ENCODE measurements at regions not wholly inside any gene's neighbourhood (a gene's known extent, or its start where the extent isn't known, plus 50 kb on each side); places are given as distances from the start of the nearest gene placed in this dataset.

DNA sequence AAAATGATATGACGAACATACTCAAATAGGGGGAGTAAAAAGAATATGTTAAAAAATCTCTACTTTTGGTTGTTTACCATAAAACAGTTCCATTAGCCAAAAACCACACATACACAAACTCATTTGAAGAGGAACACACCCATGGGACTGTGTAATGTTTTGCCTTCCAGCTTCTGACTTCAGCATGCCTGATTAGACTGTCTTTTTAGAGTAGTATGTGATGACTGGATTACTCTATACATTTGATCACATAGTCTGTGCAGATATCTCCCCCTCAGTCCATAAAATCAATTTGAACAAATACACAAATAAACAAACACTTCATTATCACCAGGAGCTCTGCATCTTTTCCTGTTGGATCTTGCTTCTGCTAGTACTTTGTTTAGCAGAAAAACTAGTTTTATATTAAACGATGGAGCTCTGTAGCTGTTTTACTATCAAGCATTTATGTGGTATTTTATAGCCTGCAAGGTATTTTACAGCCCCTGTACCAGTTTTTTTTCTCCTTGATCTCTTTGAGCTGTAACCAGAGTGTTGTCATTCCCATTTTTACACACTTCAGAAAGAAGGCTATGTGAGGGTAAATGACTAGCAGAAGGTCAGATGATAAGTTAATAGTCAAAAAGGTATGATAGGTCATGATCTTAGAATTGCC, 866.5 kb upstream of the MAP3K7 start:
- DNase-seq, result no peak

DNA sequence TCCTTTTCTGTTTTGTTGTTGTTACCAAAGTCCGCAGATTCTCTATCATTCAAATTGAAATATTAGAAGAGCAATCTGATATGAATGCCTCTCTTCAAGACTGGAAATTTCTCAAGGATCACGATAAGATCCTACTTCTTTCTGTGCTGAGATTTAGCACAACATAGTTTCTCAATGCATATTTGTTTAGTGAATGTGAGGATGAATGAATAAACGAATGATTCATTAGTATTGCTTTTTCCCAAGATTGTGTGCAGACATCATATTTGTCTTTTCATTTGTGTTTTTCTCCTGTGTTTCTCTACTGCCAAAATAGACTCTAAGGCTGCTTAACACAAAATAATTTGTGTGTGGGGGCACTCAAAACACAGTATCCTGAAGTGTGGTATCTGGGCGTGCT, 862.7 kb upstream of the MAP3K7 start:
- no peak for DNase-seq

DNA sequence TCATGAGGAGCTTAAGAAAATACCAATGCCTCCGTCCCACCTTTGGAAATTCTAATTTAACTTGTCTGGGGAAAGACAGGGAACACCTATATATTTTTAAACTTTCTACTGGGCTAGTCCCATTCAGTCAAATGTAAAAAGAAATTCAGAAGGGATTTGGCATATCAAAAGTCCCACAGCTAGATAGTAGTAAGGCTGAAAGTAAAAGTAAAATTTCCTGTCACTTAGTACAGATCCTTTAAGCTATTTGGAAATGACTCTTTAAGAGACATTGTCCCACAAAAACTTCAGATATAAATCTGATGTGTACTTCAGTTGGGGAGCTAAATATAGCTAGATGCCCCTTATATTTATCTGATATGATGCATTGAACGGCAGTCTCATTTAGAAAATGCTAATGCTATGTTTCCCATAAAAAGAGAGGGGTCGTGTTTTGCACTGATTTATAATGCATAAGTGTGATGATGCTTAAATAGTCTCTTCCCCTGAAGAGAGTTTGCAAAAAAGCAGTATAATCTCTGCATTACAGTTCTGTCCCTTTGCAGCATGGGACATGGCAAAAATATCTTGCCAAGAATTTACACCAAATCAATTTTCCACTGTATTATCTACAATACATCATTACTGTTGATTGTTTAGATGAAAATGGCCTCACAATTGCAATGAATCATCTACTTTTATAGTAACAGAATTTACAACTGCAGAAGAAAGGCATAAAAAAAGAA, 860.8 kb upstream of the MAP3K7 start:
- no peak for DNase-seq

DNA sequence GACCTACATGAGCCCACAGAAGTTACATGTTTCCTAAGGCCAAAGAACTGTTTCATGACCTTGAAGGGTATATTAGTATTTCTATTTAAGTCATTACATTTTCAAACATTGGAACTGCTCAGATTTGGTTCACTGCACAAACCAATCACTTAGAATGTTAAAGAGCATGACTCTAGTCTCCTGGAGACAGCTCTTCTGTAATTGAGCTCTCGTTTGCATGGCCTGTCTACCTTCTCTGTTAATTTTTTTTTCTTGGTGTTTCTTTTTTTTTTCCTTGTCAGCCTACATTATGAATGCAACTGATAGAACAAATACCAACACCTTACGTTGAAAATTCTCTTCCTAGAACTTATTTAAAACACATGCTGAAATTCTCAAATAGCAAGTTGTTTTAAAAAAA, 860.2 kb upstream of the MAP3K7 start:
- DNase-seq, result no peak

DNA sequence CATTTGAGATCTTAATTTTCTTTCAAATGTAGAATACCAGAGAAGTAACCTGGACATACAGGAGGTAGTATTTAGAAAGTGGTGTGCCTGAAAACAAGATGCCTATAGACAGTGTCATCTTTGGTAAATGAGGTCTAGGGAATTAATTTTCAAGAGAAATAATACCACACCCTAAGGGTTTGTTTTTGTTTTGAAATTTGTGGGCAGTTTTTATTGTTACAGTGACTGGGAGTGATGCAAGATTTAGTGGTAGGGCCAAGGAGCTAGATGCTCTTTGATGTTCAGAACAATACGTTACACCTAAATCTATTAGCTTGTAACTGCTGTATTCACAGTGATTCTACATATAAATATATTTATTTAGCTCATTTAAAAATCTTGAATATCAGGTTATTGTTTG, 856.5 kb upstream of the MAP3K7 start:
- DNase-seq, result no peak

DNA sequence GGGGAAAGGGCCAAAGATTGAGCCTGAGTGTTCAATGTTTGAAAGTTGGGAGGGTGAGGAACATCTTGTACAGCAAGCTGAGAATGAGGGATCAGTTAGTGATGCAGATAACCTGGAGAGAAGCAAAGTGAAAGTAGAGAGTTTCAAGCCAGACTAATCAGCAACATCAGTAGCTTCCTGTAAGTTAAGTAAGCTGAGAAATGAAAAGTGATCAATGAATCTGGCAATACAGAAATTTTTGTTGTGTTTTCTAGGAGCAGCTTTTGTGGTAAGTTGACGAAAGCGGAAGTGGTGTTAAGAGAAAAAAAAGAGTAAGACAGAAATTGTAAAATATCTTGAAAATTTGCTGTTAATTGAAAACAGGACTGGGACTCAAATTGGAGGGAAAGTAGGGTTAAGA, 855.5 kb upstream of the MAP3K7 start:
- no peak for DNase-seq

DNA sequence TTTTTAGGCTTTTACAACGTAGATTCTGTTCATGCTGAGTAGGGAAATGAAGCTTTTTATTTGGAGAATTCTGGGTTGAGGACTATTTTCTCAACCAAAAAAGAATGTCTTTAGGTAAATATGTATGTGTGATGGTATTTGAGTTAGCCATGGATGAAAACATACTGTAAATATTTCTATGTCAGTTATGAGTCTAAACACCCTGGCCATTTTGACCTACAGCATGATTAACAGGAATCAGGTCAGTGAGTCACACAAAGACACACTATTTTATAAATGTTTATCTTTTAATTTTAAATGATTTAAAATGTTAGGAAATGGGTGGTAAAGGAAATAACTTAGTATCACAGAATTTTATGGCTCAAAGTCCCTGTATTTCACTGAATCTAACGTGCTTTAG, 851.7 kb upstream of the MAP3K7 start:
- DNase-seq, result no peak

DNA sequence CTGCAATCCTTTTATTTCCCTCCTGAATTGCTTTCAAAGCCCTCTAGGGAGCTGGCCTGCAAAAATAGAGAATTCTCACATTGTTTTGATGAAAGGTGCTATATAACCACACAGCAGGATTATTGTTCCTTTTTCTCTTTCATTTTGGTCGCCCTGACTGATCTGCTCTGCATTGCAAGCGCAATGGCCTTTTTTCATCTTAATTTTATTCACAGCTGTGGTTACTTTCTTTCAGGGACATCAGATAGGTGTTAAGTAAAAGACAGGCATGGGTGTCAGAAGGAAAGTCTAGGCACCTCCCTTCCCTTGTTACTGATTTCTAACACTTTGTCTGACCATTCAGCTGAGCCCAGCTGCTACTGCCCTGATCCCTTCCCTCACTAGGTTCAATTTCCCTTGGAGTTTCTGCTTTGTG, 850.5 kb upstream of the MAP3K7 start:
- no peak for DNase-seq

DNA sequence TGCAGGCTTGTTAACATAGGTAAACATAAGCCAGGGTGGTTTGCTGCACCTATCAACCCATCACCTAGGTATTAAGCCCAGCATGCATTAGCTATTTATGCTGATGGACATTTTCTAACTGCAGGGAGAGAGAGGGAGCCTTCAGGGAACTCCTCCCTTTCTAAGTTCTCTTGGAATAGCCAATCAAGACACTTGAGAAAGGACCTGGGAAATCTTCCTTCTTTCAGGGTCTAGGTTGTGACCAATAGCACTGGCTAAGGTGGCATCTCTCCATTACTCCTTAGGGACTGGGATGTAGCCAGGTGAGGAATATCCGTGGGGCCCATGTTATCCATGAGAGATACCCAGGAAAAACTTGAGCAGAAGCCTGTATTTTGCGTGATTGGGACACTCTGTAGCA, 849.6 kb upstream of the MAP3K7 start:
- DNase-seq, result no peak

DNA sequence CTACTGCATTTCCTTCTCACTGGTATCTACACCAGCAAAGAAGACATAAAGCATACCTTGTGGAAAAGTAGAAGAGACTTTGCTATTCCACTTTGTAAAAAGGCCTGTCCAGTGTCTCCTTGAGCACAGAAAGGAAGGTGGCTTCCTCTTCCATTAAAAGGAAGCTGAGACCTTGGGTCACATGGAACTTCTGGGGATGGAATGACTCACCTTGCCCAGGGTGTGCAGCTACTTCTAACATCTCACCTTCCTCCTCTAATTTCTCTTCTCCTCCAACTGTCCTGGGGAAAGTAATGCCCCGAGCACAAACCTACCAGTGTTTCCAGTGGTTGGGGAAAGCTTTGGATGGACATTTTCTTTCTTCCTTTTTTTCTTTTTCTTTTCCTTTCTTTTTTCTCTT, 848.8 kb upstream of the MAP3K7 start:
- no peak for DNase-seq

DNA sequence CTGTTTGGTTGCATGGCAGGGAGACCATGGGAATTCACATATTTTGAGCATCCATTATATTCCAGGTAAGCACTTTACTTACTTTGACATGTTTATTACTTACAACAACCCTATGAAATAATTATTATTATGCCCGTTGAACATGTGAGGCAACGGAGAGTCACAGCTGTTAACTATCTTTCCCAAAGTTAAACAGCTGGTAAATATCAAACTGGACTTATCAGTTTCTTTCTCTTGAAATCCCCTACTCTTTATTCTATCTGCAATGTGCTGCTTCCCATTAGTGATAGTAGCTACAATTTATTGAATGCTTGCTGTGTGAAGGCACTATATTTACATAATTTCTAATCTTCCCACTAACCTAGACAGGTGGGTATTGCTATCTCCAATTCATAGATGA, 847.7 kb upstream of the MAP3K7 start:
- no peak for DNase-seq

DNA sequence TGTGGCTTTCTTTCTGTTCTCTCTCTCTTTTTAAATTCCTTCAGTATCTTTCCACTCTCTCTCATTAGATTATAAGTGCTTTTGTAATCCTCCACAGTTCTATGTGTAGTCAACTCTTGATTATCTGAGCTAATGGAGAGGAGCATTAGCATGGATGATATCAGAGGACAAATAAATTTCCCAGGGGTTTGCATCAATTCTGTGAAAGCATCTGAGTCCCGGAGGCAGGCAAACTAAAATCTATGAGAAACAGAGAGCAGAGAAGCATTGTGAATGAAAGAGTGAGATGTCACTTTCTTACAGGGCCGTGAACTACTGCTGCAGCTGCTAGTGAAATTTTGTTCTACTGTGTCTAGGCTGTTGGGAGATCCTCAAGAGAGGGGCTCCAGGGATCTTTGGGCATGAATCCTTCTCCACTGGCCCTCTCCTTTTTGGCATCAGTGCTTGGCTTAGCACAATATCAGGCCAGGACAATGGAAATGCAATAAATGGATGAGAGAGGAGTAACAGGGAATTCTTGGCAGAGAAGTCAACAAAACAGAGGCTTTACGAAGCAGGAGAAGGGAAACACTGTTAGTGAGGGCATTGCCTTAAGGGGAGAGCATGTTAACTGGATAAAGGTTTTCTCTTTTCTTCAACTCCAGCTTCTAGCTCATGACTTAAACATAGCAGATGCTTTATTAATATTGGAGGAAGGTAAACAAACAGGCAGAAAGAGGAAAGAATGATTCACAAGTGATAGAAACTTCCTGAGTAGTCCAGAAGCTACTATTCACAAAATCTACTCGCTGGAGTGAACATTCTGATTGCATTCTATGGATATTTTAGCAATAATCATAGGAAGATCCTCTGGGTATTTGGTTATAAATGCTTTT, 847.0 kb upstream of the MAP3K7 start:
- no peak for DNase-seq

DNA sequence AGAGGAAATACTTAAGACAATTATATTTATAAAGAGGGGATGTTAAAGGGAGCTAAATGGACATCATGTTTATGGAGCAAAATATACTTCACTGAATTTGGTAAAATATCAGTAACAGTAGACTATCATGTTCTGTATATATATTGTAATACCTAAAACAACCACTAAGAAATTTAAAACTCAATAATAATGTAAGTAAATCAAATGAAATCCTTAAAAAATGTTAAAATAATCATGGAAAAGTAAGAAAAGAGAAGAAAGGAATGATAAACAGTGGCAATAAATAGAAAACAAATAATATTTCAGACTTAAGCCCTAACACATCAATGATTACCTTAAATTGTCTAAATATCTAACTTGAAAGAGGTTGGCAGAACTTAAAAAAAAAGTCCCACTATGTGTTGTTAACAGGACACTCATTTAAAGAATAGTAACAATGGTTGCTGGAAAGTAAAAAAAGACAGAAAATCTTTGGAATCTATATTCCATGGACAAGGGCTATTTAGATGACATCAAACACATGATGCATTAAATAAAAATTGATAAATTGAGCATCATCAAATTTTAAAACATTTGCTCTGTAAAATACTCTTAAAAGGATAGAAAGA, 842.2 kb upstream of the MAP3K7 start:
- DNase-seq, result no peak

DNA sequence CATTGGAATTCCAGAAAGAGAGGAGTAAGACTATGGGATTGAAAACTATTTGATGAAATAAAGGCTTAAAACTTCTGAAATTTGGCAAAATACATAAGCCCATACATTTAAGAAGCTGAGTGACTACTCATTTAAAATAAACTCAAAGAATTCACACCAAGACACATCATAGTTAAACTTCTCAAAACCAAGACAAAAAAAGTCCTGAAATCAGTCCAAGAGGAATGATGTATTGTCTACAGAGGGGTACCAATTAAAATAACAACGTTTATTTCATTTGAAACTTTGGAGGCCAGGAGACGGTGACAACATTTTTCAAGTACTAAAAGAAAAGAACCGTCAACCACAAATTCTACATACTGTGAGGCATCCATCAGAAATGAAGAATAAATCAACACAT, 841.4 kb upstream of the MAP3K7 start:
- DNase-seq, result no peak

DNA sequence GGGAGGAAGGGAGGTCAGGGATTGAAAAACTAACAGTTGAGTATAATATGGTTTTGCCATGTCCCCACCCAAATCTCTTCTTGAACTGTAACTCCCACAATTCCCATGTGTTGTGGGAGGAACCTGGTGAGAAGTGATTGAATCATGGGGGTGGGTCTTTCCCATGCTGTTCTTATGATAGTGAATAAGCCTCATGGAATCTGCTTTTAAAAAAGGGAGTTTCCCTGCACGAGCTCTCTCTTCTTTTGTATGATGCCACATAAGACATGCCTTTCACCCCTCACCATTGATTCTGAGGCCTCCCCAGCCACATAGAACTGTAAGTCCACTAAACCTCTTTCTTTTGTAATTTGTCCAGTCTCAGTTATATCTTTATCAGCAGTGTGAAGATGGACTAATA, 833.4 kb upstream of the MAP3K7 start:
- no peak for DNase-seq

DNA sequence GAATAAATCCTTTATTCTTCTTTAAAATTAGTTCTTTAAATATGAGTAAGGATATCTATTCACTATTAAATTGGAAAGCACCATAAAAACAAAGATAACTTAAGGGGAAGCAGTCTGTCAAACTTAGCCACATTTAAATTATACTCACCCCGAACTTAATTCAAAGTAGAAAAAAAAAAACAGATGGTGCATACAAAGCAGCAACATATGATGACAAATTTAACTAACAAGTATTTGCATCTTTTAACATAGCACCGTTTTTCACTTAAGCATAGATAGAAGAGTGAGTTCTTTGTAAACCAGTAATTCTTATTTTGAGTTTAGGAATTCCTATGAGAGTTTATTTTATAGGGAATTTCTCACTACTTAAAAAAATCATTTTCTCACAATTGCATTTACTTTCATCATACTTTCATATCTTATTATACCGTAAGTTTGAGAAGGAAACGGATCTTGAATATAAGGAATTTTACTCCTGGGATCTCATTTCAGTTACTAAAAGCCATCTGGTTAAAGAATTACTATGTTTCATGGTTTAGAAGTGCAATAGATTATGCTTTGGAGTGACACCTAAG, 828.2 kb upstream of the MAP3K7 start:
- DNase-seq, result no peak

DNA sequence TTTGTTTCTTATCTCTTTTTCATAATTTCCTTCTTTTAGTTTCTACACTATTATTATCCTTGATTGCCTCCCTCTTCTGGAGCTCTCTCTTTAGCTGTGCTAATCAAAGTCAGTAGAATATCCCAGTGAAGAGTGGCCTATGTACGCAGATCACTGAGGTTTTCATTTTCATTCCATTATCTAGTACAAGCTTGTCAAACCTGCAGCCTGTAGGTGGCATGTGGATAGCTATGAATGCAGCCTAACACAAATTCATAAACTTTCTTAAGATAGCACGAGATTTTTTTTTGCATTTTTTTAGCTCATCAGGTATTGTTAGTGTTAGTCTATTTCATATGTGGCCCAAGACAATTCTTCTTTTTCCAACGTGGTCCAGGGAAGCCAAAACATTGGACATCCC, 825.7 kb upstream of the MAP3K7 start:
- no peak for DNase-seq

DNA sequence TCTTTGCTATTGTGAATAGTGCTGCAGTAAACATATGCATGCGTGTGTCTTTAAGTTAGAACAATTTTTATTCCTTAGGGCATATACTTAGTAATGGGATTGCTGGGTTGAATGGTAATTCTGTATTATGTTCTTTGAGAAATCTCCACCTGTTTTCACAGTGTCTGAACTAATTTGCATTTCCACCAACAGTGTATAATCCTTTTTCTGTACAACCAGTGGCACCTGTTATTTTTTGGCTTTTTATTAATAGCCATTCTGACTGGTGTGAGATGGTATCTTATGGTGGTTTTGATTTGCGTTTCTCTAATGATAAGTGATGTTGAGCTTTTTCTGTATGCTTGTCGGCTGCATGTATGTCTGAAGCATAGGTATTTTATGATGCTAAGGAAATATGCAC, 820.8 kb upstream of the MAP3K7 start:
- no peak for DNase-seq

DNA sequence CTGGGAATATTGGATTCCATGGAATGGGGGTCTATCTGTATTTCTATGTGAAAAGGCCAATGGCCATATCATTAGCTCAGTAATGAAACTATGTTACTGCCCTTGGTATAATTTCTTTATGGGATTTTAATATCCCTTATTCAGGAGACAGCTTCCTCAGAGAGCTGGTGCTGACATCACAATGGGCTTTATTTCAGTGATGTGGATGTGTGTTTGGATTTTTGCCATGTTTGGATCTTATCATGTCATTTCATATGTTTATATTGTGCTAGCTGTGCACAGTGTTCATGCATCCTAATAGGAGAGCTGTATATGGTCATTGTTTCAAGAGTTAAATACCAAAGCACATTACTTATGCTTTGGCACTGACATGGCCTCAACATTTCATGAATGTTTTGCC, 806.1 kb upstream of the MAP3K7 start:
- no peak for DNase-seq

DNA sequence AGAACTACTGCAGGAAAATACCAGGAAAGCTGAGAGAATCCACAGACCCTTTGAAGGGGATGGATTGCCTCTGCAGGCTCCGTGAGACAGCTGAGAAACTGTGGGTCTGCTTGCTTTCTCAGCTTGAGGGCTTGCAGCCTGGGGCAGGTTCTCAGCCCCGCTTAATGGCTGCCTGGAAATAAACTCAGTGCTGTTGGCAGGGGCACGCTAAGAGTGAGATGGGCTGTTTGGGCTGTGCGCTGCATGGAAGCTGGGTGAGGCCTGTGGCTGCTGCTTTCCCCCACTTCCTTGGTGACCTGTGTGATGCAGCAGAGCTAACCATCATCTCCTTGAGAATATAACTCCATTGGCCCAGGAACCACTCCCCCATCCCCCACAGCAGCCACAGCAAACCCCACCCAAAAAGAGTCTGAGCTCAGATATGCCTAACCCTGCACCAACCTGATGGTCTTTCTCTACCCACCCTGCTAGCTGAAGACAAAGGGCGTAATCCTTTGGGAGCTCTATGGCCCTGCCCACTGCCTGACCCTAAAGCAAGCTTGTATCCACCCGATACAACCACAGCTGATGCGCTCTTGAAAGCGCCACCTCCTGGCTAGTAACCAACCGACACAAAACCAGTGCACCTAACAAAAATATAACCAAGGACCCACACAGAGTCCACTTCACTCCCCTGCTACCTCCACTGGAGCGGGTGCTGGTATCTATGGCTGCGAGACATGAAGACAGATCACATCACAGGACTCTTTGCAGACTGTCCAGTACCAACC, 800.6 kb upstream of the MAP3K7 start:
- no peak for DNase-seq

DNA sequence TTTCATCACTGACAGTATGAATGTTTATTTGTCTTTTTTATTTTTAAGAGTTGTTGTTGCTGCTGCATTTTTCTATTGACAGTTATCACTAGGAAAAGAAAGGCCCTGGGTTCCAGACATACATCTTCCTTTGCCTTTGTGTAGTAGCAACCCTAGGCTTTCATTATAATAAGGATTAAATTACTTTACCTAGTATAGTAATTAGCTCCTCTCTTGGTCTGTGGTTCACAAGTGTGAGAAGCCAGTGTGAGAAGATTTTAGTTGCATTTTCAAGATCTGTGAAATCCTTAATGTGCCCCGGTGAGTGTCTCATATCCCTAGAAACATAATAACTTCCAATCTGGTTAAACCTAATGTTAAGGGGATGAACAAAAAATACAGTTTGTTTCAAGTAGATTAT, 799.3 kb upstream of the MAP3K7 start:
- DNase-seq, result no peak

DNA sequence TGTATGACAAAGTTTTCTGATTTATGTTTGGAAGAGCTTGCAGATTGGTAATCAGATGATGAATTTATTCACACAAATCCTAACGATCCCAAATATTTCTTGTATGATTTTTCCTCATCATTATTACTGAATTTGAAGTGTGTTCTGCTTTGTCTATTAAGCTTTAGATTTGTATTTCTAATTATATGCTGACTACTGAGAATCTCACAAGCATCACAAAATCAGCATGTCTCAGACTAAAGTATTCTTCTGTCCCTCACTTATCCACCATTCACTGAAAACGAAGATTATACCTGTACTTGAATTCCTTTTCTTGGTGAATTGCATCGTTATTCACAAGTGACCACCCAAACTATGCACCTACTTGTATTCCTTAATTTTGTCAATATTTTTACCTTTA, 796.3 kb upstream of the MAP3K7 start:
- DNase-seq, result no peak

Data from renal pelvis (tissue), 1 donor.